IMR-90 (cell line): ENCODE measurements at regions not wholly inside any gene's neighbourhood (a gene's known extent, or its start where the extent isn't known, plus 50 kb on each side); places are given as distances from the start of the nearest gene placed in this dataset.

ENCODE experiments used
- ATAC-seq: fragments of 200-7000 bp; cut with Tn5 transposase; 2 replicates; pipeline ENCODE4 v1.9.1; 2020; ENCODE audit warnings: low read depth, mild to moderate bottlenecking, moderate library complexity
- BruUV-seq: library from RNA; stranded (reverse); fragments of 400-500 nt; replicated peaks from 2 replicates; lab custom pipeline; 2021; lab: Mats Ljungman, UMichigan
- CTCF ChIA-PET: fragments of 300-600 bp; formaldehyde crosslinking; extraction: SDS; loops from one replicate; lab custom pipeline; 2021; ENCODE audit warnings: antibody characterized with exemption; lab: Yijun Ruan, JAX
- POLR2A ChIA-PET: fragments of 300-600 bp; sonication (Branson Sonifier 250); formaldehyde crosslinking; loops from one replicate; lab custom pipeline; 2022; ENCODE audit warnings: antibody characterized with exemption; ENCODE audit not compliant: unreplicated experiment; lab: Charles Lee
- DNase-seq: peaks from one replicate; pipeline ENCODE4 v3.0.0; 2013
- H2AFZ ChIP-seq: replicated peaks from 2 replicates; pipeline ENCODE3; 2013; ENCODE audit warnings: low read length, mild to moderate bottlenecking; ENCODE audit not compliant: poor library complexity
- H2AK5ac ChIP-seq: 2 replicates; pipeline ENCODE4 v1.6.1; 2013; ENCODE audit warnings: low read depth, low read length, inconsistent platforms
- H2AK9ac ChIP-seq: replicated peaks from 2 replicates; pipeline ENCODE3; 2013; ENCODE audit warnings: mild to moderate bottlenecking, low read depth, low read length, moderate library complexity; ENCODE audit not compliant: poor library complexity
- H2BK120ac ChIP-seq: 2 replicates; pipeline ENCODE4 v1.6.1; 2013; ENCODE audit warnings: low read depth, low read length, inconsistent platforms
- H2BK15ac ChIP-seq: 3 replicates; pipeline ENCODE4 v1.6.1; 2013; ENCODE audit warnings: low read depth, low read length, inconsistent platforms
- H2BK20ac ChIP-seq: 2 replicates; pipeline ENCODE4 v1.6.1; 2013; ENCODE audit warnings: low read depth, mild to moderate bottlenecking, inconsistent platforms, low read length, moderate library complexity
- H2BK5ac ChIP-seq: 2 replicates; pipeline ENCODE4 v1.6.1; 2013; ENCODE audit warnings: mild to moderate bottlenecking, low read depth, low read length, inconsistent platforms; ENCODE audit not compliant: poor library complexity, severe bottlenecking
- H3K14ac ChIP-seq: replicated peaks from 2 replicates; pipeline ENCODE4 v1.6.1; 2013; ENCODE audit warnings: low read depth, low read length, inconsistent platforms
- H3K18ac ChIP-seq: 2 replicates; pipeline ENCODE4 v1.6.1; 2013; ENCODE audit warnings: low read depth, low read length, control low read depth
- H3K23ac ChIP-seq: 2 replicates; pipeline ENCODE4 v1.6.1; 2013; ENCODE audit warnings: low read depth, low read length, inconsistent platforms
- H3K27ac ChIP-seq: 2 replicates; pipeline ENCODE4 v1.5.1; 2013; ENCODE audit warnings: mild to moderate bottlenecking, control low read depth, low read length; ENCODE audit not compliant: insufficient read depth
- H3K27me3 ChIP-seq: 2 replicates; pipeline ENCODE4 v1.6.1; 2013; ENCODE audit warnings: low read length; ENCODE audit not compliant: control insufficient read depth, insufficient read depth
- H3K36me3 ChIP-seq: 2 replicates; pipeline ENCODE4 v1.6.1; 2013; ENCODE audit warnings: low read length, mixed read lengths; ENCODE audit not compliant: control insufficient read depth, insufficient read depth
- H3K4ac ChIP-seq: 2 replicates; pipeline ENCODE4 v1.6.1; 2013; ENCODE audit warnings: low read depth, low read length, inconsistent platforms
- H3K4me1 ChIP-seq: 2 replicates; pipeline ENCODE4 v1.6.1; 2013; ENCODE audit warnings: low read length, mixed read lengths; ENCODE audit not compliant: control insufficient read depth, insufficient read depth
- H3K4me2 ChIP-seq: 2 replicates; pipeline ENCODE4 v1.6.1; 2013; ENCODE audit warnings: low read depth, mild to moderate bottlenecking, control low read depth, low read length, moderate library complexity
- H3K4me3 ChIP-seq: 2 replicates; pipeline ENCODE4 v1.5.1; 2013; ENCODE audit warnings: low read depth, mild to moderate bottlenecking, control low read depth, low read length, moderate library complexity; ENCODE audit not compliant: insufficient read depth
- H3K56ac ChIP-seq: 2 replicates; pipeline ENCODE4 v1.6.1; 2013; ENCODE audit warnings: low read length, inconsistent platforms; ENCODE audit not compliant: insufficient read depth; ENCODE audit errors: extremely low read depth
- H3K79me1 ChIP-seq, 2 experiments: 2 replicates each; pipeline ENCODE4 v1.6.1; 2013; ENCODE audit warnings: low read length in 2 of 2, inconsistent platforms in 1 of 2, low read depth in 1 of 2
- H3K9ac ChIP-seq: 2 replicates; pipeline ENCODE4 v1.6.1; 2013; ENCODE audit warnings: low read depth, low read length, control low read depth
- H3K9me1 ChIP-seq: 2 replicates; pipeline ENCODE4 v1.6.1; 2013; ENCODE audit warnings: low read length, inconsistent platforms; ENCODE audit not compliant: insufficient read depth
- H3K9me3 ChIP-seq: 2 replicates; pipeline ENCODE4 v1.6.1; 2013; ENCODE audit warnings: low read length; ENCODE audit not compliant: control insufficient read depth, insufficient read depth
- H4K20me1 ChIP-seq: 2 replicates; pipeline ENCODE4 v1.6.1; 2013; ENCODE audit warnings: low read length, inconsistent platforms; ENCODE audit not compliant: insufficient read depth
- H4K5ac ChIP-seq: 2 replicates; pipeline ENCODE4 v1.6.1; 2013; ENCODE audit warnings: mild to moderate bottlenecking, low read depth, low read length, control low read depth
- H4K8ac ChIP-seq, 2 experiments: 2 replicates each; pipeline ENCODE4 v1.6.1; 2013; ENCODE audit warnings: low read depth in 2 of 2, low read length in 2 of 2, control low read depth in 1 of 2, inconsistent platforms in 1 of 2
- H4K91ac ChIP-seq: 2 replicates; pipeline ENCODE4 v1.6.1; 2013; ENCODE audit warnings: low read depth, low read length, inconsistent platforms; ENCODE audit not compliant: insufficient read depth
- BHLHE40 ChIP-seq: fragments of 150-350 bp; IDR thresholded peaks from 2 replicates; pipeline ENCODE4 v1.6.1; 2016; ENCODE audit warnings: mild to moderate bottlenecking, low read depth, low read length
- ELK1 ChIP-seq: fragments of 150-350 bp; IDR thresholded peaks from 2 replicates; pipeline ENCODE4 v1.6.1; 2016; ENCODE audit warnings: low read depth, mild to moderate bottlenecking, low read length, moderate library complexity, borderline replicate concordance
- NFE2L2 ChIP-seq: fragments of 150-350 bp; IDR thresholded peaks from 2 replicates; pipeline ENCODE4 v1.6.1; 2016; ENCODE audit warnings: low read depth, mild to moderate bottlenecking, low read length
- POLR2A ChIP-seq: IDR thresholded peaks from 2 replicates; pipeline ENCODE4 v1.6.1; 2012; ENCODE audit warnings: mild to moderate bottlenecking, low read depth, low read length
- SMC3 ChIP-seq: fragments of 150-350 bp; IDR thresholded peaks from 2 replicates; pipeline ENCODE4 v1.6.1; 2016; ENCODE audit warnings: low read depth, mild to moderate bottlenecking, antibody characterized with exemption, low read length, moderate library complexity
- WGBS, 2 experiments: methylation state at CpG; one replicate each; pipeline versions ENCODE4 v1.1.5 to v1.1.7; 2013; ENCODE audit warnings: missing lambda C conversion rate in 2 of 2; ENCODE audit not compliant: insufficient read length in 1 of 2; ENCODE audit errors: extremely low coverage in 2 of 2; 5-methylcytosine and 5-hydroxymethylcytosine counted together
- dilution Hi-C: fragments of 300-500 bp; cut with HindIII; formaldehyde crosslinking; loops from one replicate; pipeline ENCODE4 v1.14.3; 2018; ENCODE audit warnings: low sequenced_read_pairs; ENCODE audit not compliant: unreplicated experiment
- in situ Hi-C: fragments of 300-500 bp; cut with MboI; formaldehyde crosslinking; loops from 3 replicates; pipeline ENCODE4 v1.14.3; 2019; ENCODE audit warnings: low sequenced_read_pairs, inconsistent platforms, mixed read lengths
- intact Hi-C: fragments of 100-400 bp; cut with micrococcal nuclease; formaldehyde crosslinking; loops from 2 replicates; pipeline ENCODE4 v1.10.0; 2022
- TF ChIP-seq, protein P1 (sequence below): fragments of 150-350 bp; IDR thresholded peaks from 2 replicates; pipeline ENCODE4 v1.6.1; 2017; ENCODE audit warnings: mild to moderate bottlenecking, antibody characterized with exemption, low read length, low read depth

- no peak for TF ChIP-seq BHLHE40
- no peak for TF ChIP-seq POLR2A
These were observed 124.2 kb upstream of the GUCY1A1 start (continued) for GRCh38 chr4:155542415-155542814.

DNA sequence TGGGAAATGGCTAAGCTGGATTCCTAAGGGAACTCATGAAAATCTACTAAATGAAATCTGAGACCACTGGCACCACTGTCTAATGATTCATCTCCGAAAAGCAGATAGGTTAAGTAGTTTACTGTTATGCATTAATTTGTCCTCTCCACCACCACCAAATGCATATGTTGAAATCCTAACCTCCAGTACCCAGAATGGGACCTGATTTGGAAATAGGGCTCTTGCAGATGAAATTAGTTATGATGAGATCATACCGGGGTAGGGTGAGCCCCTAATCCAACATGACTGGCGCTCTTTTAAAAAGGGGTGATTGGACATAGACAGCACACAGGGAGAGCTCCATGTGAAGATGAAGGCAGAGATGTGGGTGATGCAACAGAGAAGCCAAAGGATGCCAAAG, 124.9 kb upstream of the GUCY1A1 start:
- H3K4ac ChIP-seq, result no peak overlapping the region
- H3K14ac ChIP-seq, result no peak overlapping the region
- peak; percentile 16 for DNase-seq
- ChIA-PET CTCF (no interaction called here), POLR2A (no interaction called here)
- no peak overlapping the region for H4K5ac ChIP-seq
- 0 out of 4 replicates have a peak overlapping the region, but pooled peaks of 1 of the 2 experiments have one; percentile 5 for H4K8ac ChIP-seq
- TF ChIP-seq POLR2A (no peak), SMC3 (no peak), NFE2L2 (no peak), ELK1 (no peak)
- TF ChIP-seq, protein P1, sequence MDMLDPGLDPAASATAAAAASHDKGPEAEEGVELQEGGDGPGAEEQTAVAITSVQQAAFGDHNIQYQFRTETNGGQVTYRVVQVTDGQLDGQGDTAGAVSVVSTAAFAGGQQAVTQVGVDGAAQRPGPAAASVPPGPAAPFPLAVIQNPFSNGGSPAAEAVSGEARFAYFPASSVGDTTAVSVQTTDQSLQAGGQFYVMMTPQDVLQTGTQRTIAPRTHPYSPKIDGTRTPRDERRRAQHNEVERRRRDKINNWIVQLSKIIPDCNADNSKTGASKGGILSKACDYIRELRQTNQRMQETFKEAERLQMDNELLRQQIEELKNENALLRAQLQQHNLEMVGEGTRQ, result no peak
- H2AK9ac ChIP-seq, result no peak overlapping the region
- H3K9me3 ChIP-seq, result no peaks in the 10 kb centered on the region
- in situ Hi-C loops (no loop called here), dilution Hi-C loops (no loop called here), intact Hi-C loops (no loop called here)
- no peak overlapping the region for H3K18ac ChIP-seq
- H3K36me3 ChIP-seq, result no peaks in the 10 kb centered on the region
- H3K9ac ChIP-seq, result no peak overlapping the region
- no peaks in the 10 kb centered on the region for H3K79me1 ChIP-seq
- no peaks in the 10 kb centered on the region for H4K20me1 ChIP-seq
- no peak overlapping the region for H3K23ac ChIP-seq
- H3K4me1 ChIP-seq, result peaks cover 7% of the 10 kb centered on the region
- BruUV-seq, result no TSS peak
- H3K4me2 ChIP-seq, result no peak overlapping the region
- no peak overlapping the region for H3K56ac ChIP-seq
- H3K9me1 ChIP-seq, result peaks cover 3% of the 10 kb centered on the region; the same call in 1 of the 2 replicates
- no peak overlapping the region for H3K4me3 ChIP-seq
- no peak overlapping the region for H2BK5ac ChIP-seq
- peak overlapping the region; percentile 34; the same call in 1 of the 2 replicates for H2BK120ac ChIP-seq
- H2BK15ac ChIP-seq, result 0 out of 3 replicates have a peak overlapping the region, but pooled peaks have one; percentile 56
- WGBS, 2 experiments, result no CpG with 5 or more reads among the region's 3 CpGs
- no peak overlapping the region for H2AK5ac ChIP-seq
- no peaks in the 10 kb centered on the region for H3K27me3 ChIP-seq
- no peak overlapping the region for H2AFZ ChIP-seq
- H4K91ac ChIP-seq, result peak overlapping the region; percentile 16; the same call in 1 of the 2 replicates
- no peak overlapping the region for H3K27ac ChIP-seq
- ATAC-seq, result no peak
- no peak overlapping the region for H2BK20ac ChIP-seq
